IMR-90 (cell line): ENCODE measurements at regions not wholly inside any gene's neighbourhood (a gene's known extent, or its start where the extent isn't known, plus 50 kb on each side); places are given as distances from the start of the nearest gene placed in this dataset.

Source experiments
- ATAC-seq: fragments of 200-7000 bp; cut with Tn5 transposase; 2 replicates; pipeline ENCODE4 v1.9.1; 2020; ENCODE audit warnings: low read depth, mild to moderate bottlenecking, moderate library complexity
- BruUV-seq: library from RNA; stranded (reverse); fragments of 400-500 nt; replicated peaks from 2 replicates; lab custom pipeline; 2021; lab: Mats Ljungman, UMichigan
- CTCF ChIA-PET: fragments of 300-600 bp; formaldehyde crosslinking; extraction: SDS; loops from one replicate; lab custom pipeline; 2021; ENCODE audit warnings: antibody characterized with exemption; lab: Yijun Ruan, JAX
- POLR2A ChIA-PET: fragments of 300-600 bp; sonication (Branson Sonifier 250); formaldehyde crosslinking; loops from one replicate; lab custom pipeline; 2022; ENCODE audit warnings: antibody characterized with exemption; ENCODE audit not compliant: unreplicated experiment; lab: Charles Lee
- DNase-seq: peaks from one replicate; pipeline ENCODE4 v3.0.0; 2013
- H2AFZ ChIP-seq: replicated peaks from 2 replicates; pipeline ENCODE3; 2013; ENCODE audit warnings: low read length, mild to moderate bottlenecking; ENCODE audit not compliant: poor library complexity
- H2AK5ac ChIP-seq: 2 replicates; pipeline ENCODE4 v1.6.1; 2013; ENCODE audit warnings: low read depth, low read length, inconsistent platforms
- H2AK9ac ChIP-seq: replicated peaks from 2 replicates; pipeline ENCODE3; 2013; ENCODE audit warnings: mild to moderate bottlenecking, low read depth, low read length, moderate library complexity; ENCODE audit not compliant: poor library complexity
- H2BK120ac ChIP-seq: 2 replicates; pipeline ENCODE4 v1.6.1; 2013; ENCODE audit warnings: low read depth, low read length, inconsistent platforms
- H2BK15ac ChIP-seq: 3 replicates; pipeline ENCODE4 v1.6.1; 2013; ENCODE audit warnings: low read depth, low read length, inconsistent platforms
- H2BK20ac ChIP-seq: 2 replicates; pipeline ENCODE4 v1.6.1; 2013; ENCODE audit warnings: low read depth, mild to moderate bottlenecking, inconsistent platforms, low read length, moderate library complexity
- H2BK5ac ChIP-seq: 2 replicates; pipeline ENCODE4 v1.6.1; 2013; ENCODE audit warnings: mild to moderate bottlenecking, low read depth, low read length, inconsistent platforms; ENCODE audit not compliant: poor library complexity, severe bottlenecking
- H3K14ac ChIP-seq: replicated peaks from 2 replicates; pipeline ENCODE4 v1.6.1; 2013; ENCODE audit warnings: low read depth, low read length, inconsistent platforms
- H3K18ac ChIP-seq: 2 replicates; pipeline ENCODE4 v1.6.1; 2013; ENCODE audit warnings: low read depth, low read length, control low read depth
- H3K23ac ChIP-seq: 2 replicates; pipeline ENCODE4 v1.6.1; 2013; ENCODE audit warnings: low read depth, low read length, inconsistent platforms
- H3K27ac ChIP-seq: 2 replicates; pipeline ENCODE4 v1.5.1; 2013; ENCODE audit warnings: mild to moderate bottlenecking, control low read depth, low read length; ENCODE audit not compliant: insufficient read depth
- H3K27me3 ChIP-seq: 2 replicates; pipeline ENCODE4 v1.6.1; 2013; ENCODE audit warnings: low read length; ENCODE audit not compliant: control insufficient read depth, insufficient read depth
- H3K36me3 ChIP-seq: 2 replicates; pipeline ENCODE4 v1.6.1; 2013; ENCODE audit warnings: low read length, mixed read lengths; ENCODE audit not compliant: control insufficient read depth, insufficient read depth
- H3K4ac ChIP-seq: 2 replicates; pipeline ENCODE4 v1.6.1; 2013; ENCODE audit warnings: low read depth, low read length, inconsistent platforms
- H3K4me1 ChIP-seq: 2 replicates; pipeline ENCODE4 v1.6.1; 2013; ENCODE audit warnings: low read length, mixed read lengths; ENCODE audit not compliant: control insufficient read depth, insufficient read depth
- H3K4me2 ChIP-seq: 2 replicates; pipeline ENCODE4 v1.6.1; 2013; ENCODE audit warnings: low read depth, mild to moderate bottlenecking, control low read depth, low read length, moderate library complexity
- H3K4me3 ChIP-seq: 2 replicates; pipeline ENCODE4 v1.5.1; 2013; ENCODE audit warnings: low read depth, mild to moderate bottlenecking, control low read depth, low read length, moderate library complexity; ENCODE audit not compliant: insufficient read depth
- H3K56ac ChIP-seq: 2 replicates; pipeline ENCODE4 v1.6.1; 2013; ENCODE audit warnings: low read length, inconsistent platforms; ENCODE audit not compliant: insufficient read depth; ENCODE audit errors: extremely low read depth
- H3K79me1 ChIP-seq, 2 experiments: 2 replicates each; pipeline ENCODE4 v1.6.1; 2013; ENCODE audit warnings: low read length in 2 of 2, inconsistent platforms in 1 of 2, low read depth in 1 of 2
- H3K9ac ChIP-seq: 2 replicates; pipeline ENCODE4 v1.6.1; 2013; ENCODE audit warnings: low read depth, low read length, control low read depth
- H3K9me1 ChIP-seq: 2 replicates; pipeline ENCODE4 v1.6.1; 2013; ENCODE audit warnings: low read length, inconsistent platforms; ENCODE audit not compliant: insufficient read depth
- H3K9me3 ChIP-seq: 2 replicates; pipeline ENCODE4 v1.6.1; 2013; ENCODE audit warnings: low read length; ENCODE audit not compliant: control insufficient read depth, insufficient read depth
- H4K20me1 ChIP-seq: 2 replicates; pipeline ENCODE4 v1.6.1; 2013; ENCODE audit warnings: low read length, inconsistent platforms; ENCODE audit not compliant: insufficient read depth
- H4K5ac ChIP-seq: 2 replicates; pipeline ENCODE4 v1.6.1; 2013; ENCODE audit warnings: mild to moderate bottlenecking, low read depth, low read length, control low read depth
- H4K8ac ChIP-seq, 2 experiments: 2 replicates each; pipeline ENCODE4 v1.6.1; 2013; ENCODE audit warnings: low read depth in 2 of 2, low read length in 2 of 2, control low read depth in 1 of 2, inconsistent platforms in 1 of 2
- H4K91ac ChIP-seq: 2 replicates; pipeline ENCODE4 v1.6.1; 2013; ENCODE audit warnings: low read depth, low read length, inconsistent platforms; ENCODE audit not compliant: insufficient read depth
- BHLHE40 ChIP-seq: fragments of 150-350 bp; IDR thresholded peaks from 2 replicates; pipeline ENCODE4 v1.6.1; 2016; ENCODE audit warnings: mild to moderate bottlenecking, low read depth, low read length
- CEBPB ChIP-seq: IDR thresholded peaks from 2 replicates; pipeline ENCODE4 v1.6.1; 2012; ENCODE audit warnings: low read depth, low read length, improper control_type of control experiment
- CHD1 ChIP-seq: IDR thresholded peaks from 2 replicates; pipeline ENCODE4 v1.6.1; 2012; ENCODE audit warnings: low read depth, low read length, improper control_type of control experiment
- CTCF ChIP-seq: conservative IDR thresholded peaks from 2 replicates; pipeline ENCODE4 v1.5.1; 2012; ENCODE audit warnings: mild to moderate bottlenecking, low read depth, low read length, improper control_type of control experiment
- MAFK ChIP-seq: IDR thresholded peaks from 2 replicates; pipeline ENCODE4 v1.6.1; 2012; ENCODE audit warnings: low read depth, low read length, improper control_type of control experiment
- NFE2L2 ChIP-seq: fragments of 150-350 bp; IDR thresholded peaks from 2 replicates; pipeline ENCODE4 v1.6.1; 2016; ENCODE audit warnings: low read depth, mild to moderate bottlenecking, low read length
- POLR2A ChIP-seq: IDR thresholded peaks from 2 replicates; pipeline ENCODE4 v1.6.1; 2012; ENCODE audit warnings: mild to moderate bottlenecking, low read depth, low read length
- RAD21 ChIP-seq: IDR thresholded peaks from 2 replicates; pipeline ENCODE4 v1.6.1; 2012; ENCODE audit warnings: low read length, improper control_type of control experiment
- RFX5 ChIP-seq: IDR thresholded peaks from 2 replicates; pipeline ENCODE4 v1.8.0; 2012; ENCODE audit warnings: low read depth, mild to moderate bottlenecking, low read length, moderate library complexity
- USF2 ChIP-seq: fragments of 150-350 bp; IDR thresholded peaks from 2 replicates; pipeline ENCODE4 v1.6.1; 2017; ENCODE audit warnings: mild to moderate bottlenecking, antibody characterized with exemption, low read length, low read depth
- WGBS, 2 experiments: methylation state at CpG; one replicate each; pipeline versions ENCODE4 v1.1.5 to v1.1.7; 2013; ENCODE audit warnings: missing lambda C conversion rate in 2 of 2; ENCODE audit not compliant: insufficient read length in 1 of 2; ENCODE audit errors: extremely low coverage in 2 of 2; 5-methylcytosine and 5-hydroxymethylcytosine counted together
- dilution Hi-C: fragments of 300-500 bp; cut with HindIII; formaldehyde crosslinking; loops from one replicate; pipeline ENCODE4 v1.14.3; 2018; ENCODE audit warnings: low sequenced_read_pairs; ENCODE audit not compliant: unreplicated experiment
- in situ Hi-C: fragments of 300-500 bp; cut with MboI; formaldehyde crosslinking; loops from 3 replicates; pipeline ENCODE4 v1.14.3; 2019; ENCODE audit warnings: low sequenced_read_pairs, inconsistent platforms, mixed read lengths
- intact Hi-C: fragments of 100-400 bp; cut with micrococcal nuclease; formaldehyde crosslinking; loops from 2 replicates; pipeline ENCODE4 v1.10.0; 2022

GRCh38 chr12:107159384-107159900, 66.1 kb upstream of the CRY1 start:
- Histone ChIP-seq H2AK5ac (no peak overlapping the region), H2AFZ (no peak overlapping the region), H2BK15ac (no peak overlapping the region), H4K8ac (no peak overlapping the region), H3K56ac (no peak overlapping the region), H3K4me3 (no peak overlapping the region), H2BK20ac (no peak overlapping the region), H4K5ac (no peak overlapping the region), H3K27me3 (peaks cover 12% of the 10 kb centered on the region), H3K9me1 (no peaks in the 10 kb centered on the region), H3K36me3 (no peaks in the 10 kb centered on the region), H2BK120ac (no peak overlapping the region), H3K9me3 (no peaks in the 10 kb centered on the region), H3K27ac (no peak overlapping the region), H3K79me1 (no peaks in the 10 kb centered on the region), H3K9ac (no peak overlapping the region), H4K20me1 (no peaks in the 10 kb centered on the region), H3K18ac (no peak overlapping the region), H2AK9ac (no peak overlapping the region), H3K4me1 (no peaks in the 10 kb centered on the region), H2BK5ac (no peak overlapping the region), H3K14ac (no peak overlapping the region), H3K4ac (no peak overlapping the region), H3K23ac (no peak overlapping the region), H4K91ac (no peak overlapping the region), H3K4me2 (no peak overlapping the region)
- WGBS, 2 experiments = no CpG with 5 or more reads among the region's 2 CpGs
- TF ChIP-seq MAFK = no peak
- no peak for TF ChIP-seq CTCF
- no peak for TF ChIP-seq USF2
- TF ChIP-seq RFX5 = no peak
- no peak for TF ChIP-seq NFE2L2
- TF ChIP-seq POLR2A = no peak
- no peak for TF ChIP-seq BHLHE40
- no peak for TF ChIP-seq CHD1
- no peak for TF ChIP-seq CEBPB
- TF ChIP-seq RAD21 = no peak
- ATAC-seq (no peak), DNase-seq (no peak)
- ChIA-PET POLR2A (no interaction called here), CTCF (interaction anchor here (1.3 kb wide), 1 partner anchor 27 kb away, joined by 3 read pairs; no protein-coding TSS in a partner anchor)
- intact Hi-C loops = no loop called here
- in situ Hi-C loops = no loop called here
- BruUV-seq = no TSS peak
- dilution Hi-C loops = no loop called here
